ENCODE measurements at regions not wholly inside any gene's neighbourhood (a gene's known extent, or its start where the extent isn't known, plus 50 kb on each side); places are given as distances from the start of the nearest gene placed in this dataset.

- TF ChIP-seq, protein P1, sequence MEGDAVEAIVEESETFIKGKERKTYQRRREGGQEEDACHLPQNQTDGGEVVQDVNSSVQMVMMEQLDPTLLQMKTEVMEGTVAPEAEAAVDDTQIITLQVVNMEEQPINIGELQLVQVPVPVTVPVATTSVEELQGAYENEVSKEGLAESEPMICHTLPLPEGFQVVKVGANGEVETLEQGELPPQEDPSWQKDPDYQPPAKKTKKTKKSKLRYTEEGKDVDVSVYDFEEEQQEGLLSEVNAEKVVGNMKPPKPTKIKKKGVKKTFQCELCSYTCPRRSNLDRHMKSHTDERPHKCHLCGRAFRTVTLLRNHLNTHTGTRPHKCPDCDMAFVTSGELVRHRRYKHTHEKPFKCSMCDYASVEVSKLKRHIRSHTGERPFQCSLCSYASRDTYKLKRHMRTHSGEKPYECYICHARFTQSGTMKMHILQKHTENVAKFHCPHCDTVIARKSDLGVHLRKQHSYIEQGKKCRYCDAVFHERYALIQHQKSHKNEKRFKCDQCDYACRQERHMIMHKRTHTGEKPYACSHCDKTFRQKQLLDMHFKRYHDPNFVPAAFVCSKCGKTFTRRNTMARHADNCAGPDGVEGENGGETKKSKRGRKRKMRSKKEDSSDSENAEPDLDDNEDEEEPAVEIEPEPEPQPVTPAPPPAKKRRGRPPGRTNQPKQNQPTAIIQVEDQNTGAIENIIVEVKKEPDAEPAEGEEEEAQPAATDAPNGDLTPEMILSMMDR (IDR thresholded peaks at IDR 0.05; ENCODE audit: low read depth, low read length, poor library complexity, severe bottlenecking): peak; percentile 30
- TF ChIP-seq EZH2phosphoT487 (IDR thresholded peaks at IDR 0.05; ENCODE audit: borderline replicate concordance, low read length): no peak
Measured at GRCh38 chr11:87463486-87464102, 425.9 kb downstream of the TMEM135 start.
